Mammary epithelial cell (primary cell): ENCODE measurements at regions not wholly inside any gene's neighbourhood (a gene's known extent, or its start where the extent isn't known, plus 50 kb on each side); places are given as distances from the start of the nearest gene placed in this dataset.

Experiments used
- CTCF ChIP-seq, 2 donors: IDR thresholded peaks in 1 of 2; conservative IDR thresholded peaks in 1 of 2; 2 replicates each; pipeline ENCODE4 v1.5.1; 2011 to 2012; ENCODE audit warnings: inconsistent platforms in 2 of 2, low read length in 2 of 2, mild to moderate bottlenecking in 2 of 2, control low read depth in 1 of 2, low read depth in 1 of 2; ENCODE audit not compliant: insufficient read depth in 1 of 2; ENCODE audit errors: extremely low read depth in 1 of 2
- EZH2 ChIP-seq: IDR thresholded peaks from 2 replicates; pipeline ENCODE4 v1.6.1; 2012; ENCODE audit warnings: low read length, inconsistent platforms, borderline replicate concordance

- TF ChIP-seq CTCF (conservative IDR thresholded peaks at IDR 0.05 in 1 of 2, IDR thresholded peaks at IDR 0.05 in 1 of 2; ENCODE audit: extremely low read depth in 1 of 2, insufficient read depth in 1 of 2, low read depth in 1 of 2, low read length in 2 of 2) (no peak), EZH2 (no peak)
Observed at GRCh38 chr3:69510481-69511030, 124.7 kb upstream of the FRMD4B start.
